Astrocyte of the cerebellum (primary cell): ENCODE measurements at regions not wholly inside any gene's neighbourhood (a gene's known extent, or its start where the extent isn't known, plus 50 kb on each side); places are given as distances from the start of the nearest gene placed in this dataset.

Source experiments
- DNase-seq: peaks from one replicate; pipeline ENCODE4 v3.0.0-alpha.2; 2011; ENCODE audit warnings: low read depth
- H3K4me3 ChIP-seq: 2 replicates; pipeline ENCODE4 v1.5.1; 2011; ENCODE audit warnings: mild to moderate bottlenecking, low read depth, low read length, moderate library complexity
- in situ Hi-C: cut with HindIII; loops from 2 replicates; pipeline ENCODE4 v1.10.0; 2017; ENCODE audit warnings: low sequenced_read_pairs
- TF ChIP-seq, protein P1 (sequence below): IDR thresholded peaks from 2 replicates; pipeline ENCODE4 v1.5.1; 2012; ENCODE audit warnings: low read length, low read depth, moderate library complexity, mild to moderate bottlenecking; ENCODE audit errors: missing control alignments

DNA sequence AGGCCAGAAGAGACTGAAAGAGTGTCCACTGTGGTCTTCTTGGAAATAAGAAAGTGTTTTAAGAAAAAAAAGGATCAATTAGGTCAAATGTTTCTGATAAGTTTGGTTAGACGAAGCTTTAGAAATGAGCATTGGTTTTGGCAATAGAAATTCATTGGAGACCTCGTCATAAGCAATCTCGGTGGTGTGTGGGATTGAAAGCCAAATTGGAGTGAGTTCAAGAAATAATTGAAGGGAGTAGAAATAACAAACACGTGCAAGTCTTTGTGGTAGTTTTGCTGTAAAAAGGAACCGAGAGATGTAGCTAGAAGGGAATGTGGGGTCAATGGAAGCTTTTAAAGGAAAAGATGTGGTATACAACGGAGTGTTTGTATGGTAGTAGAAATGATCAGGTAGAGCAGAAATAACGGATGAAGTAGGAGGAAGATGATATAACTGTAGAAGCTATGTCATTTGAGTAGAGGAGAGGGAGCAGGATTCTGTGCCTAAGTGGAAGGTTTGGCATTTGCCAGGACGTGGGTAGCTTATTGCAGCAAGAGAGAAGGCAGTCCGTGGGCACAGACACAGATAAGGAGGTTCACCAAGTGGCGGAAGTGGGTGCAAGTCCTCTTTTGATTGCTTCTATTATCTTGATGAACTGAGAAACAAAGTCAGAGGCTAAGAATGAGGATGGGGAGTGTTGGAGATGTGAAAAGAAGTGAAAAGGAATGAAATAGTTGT lies 146.2 kb downstream of the DACT1 start:
- TF ChIP-seq, protein P1, sequence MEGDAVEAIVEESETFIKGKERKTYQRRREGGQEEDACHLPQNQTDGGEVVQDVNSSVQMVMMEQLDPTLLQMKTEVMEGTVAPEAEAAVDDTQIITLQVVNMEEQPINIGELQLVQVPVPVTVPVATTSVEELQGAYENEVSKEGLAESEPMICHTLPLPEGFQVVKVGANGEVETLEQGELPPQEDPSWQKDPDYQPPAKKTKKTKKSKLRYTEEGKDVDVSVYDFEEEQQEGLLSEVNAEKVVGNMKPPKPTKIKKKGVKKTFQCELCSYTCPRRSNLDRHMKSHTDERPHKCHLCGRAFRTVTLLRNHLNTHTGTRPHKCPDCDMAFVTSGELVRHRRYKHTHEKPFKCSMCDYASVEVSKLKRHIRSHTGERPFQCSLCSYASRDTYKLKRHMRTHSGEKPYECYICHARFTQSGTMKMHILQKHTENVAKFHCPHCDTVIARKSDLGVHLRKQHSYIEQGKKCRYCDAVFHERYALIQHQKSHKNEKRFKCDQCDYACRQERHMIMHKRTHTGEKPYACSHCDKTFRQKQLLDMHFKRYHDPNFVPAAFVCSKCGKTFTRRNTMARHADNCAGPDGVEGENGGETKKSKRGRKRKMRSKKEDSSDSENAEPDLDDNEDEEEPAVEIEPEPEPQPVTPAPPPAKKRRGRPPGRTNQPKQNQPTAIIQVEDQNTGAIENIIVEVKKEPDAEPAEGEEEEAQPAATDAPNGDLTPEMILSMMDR, result no peak
- in situ Hi-C loops, result no loop called here
- H3K4me3 ChIP-seq, result no peak overlapping the region
- peak; percentile 35 for DNase-seq

- DNase-seq, result no peak
- no peak overlapping the region for H3K4me3 ChIP-seq
- in situ Hi-C loops, result no loop called here
- TF ChIP-seq, protein P1, result no peak
Measured at GRCh38 chr14:58784931-58785330, 147.2 kb downstream of the DACT1 start.

DNA sequence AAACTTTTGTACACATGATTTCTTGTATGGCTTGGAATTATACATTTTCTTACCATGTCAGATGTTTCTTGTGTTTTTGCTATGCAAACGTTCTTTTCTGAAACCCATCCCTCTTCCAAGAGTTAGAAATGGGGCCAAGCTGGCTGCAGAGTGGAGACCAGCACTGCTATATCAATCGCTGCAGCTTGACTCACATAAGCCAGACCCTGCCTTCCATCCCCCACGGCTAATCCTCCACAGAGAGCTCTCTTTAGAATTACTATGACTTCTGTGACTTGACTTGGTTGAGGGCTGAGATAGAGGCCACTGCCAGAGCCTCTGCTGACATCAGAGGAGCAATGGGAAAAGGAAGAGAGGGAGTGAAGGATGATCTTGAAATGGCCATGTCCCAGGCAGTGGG lies 147.9 kb downstream of the DACT1 start:
- TF ChIP-seq, protein P1, result no peak
- DNase-seq, result no peak
- H3K4me3 ChIP-seq, result no peak overlapping the region
- in situ Hi-C loops, result no loop called here

DNA sequence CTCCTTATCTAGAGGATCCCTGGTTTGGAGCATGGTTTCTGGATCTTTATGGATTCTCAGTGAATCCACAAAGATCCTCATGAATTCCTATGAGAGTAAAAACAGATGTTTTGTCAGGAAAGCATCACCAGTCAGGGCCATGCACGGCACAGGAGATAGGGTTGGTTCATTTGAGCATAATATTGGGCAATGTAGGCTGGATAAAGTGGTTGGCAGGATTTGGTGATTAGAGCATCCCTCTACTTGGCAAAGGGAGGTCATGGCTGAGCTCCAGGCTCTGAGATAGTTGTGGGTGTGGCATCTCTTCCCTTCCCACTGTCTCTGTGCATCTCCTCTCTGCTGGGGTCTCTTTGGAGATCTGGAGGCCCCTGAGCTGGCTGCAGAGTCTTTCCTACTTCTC lies 149.8 kb downstream of the DACT1 start:
- in situ Hi-C loops, result no loop called here
- TF ChIP-seq, protein P1, result no peak
- no peak for DNase-seq
- H3K4me3 ChIP-seq, result no peak overlapping the region

GRCh38 chr14:58788655-58789503 lies 151.1 kb downstream of the DACT1 start:
- in situ Hi-C loops, result no loop called here
- no peak for DNase-seq
- H3K4me3 ChIP-seq, result no peak overlapping the region
- TF ChIP-seq, protein P1, result no peak

DNA sequence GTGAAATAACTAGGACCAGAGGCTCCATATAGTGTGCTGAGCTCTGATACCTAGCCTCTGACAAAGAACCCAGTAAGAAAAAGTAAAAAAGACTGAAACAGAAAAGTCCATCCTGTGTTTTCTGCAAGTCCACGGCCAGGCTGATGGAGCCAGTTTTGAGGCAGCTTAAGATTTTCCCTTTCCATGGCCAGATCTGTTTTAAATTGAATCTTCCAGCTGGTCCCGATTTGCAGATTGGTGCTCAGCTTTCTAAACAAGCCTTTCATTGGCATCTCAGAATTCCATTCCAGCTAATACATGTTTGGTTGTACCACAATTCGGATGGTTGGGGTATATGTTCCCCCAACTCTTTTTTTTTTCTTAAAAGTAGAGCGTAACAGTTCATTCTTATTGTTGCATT lies 152.0 kb downstream of the DACT1 start:
- in situ Hi-C loops, result no loop called here
- TF ChIP-seq, protein P1, result no peak

More for the DNA sequence above, 152.0 kb downstream of the DACT1 start:
- no peak for DNase-seq
- H3K4me3 ChIP-seq, result no peak overlapping the region
